Urothelium cell line (cell line): ENCODE measurements at regions not wholly inside any gene's neighbourhood (a gene's known extent, or its start where the extent isn't known, plus 50 kb on each side); places are given as distances from the start of the nearest gene placed in this dataset.
"Not testable (repeated sequence)": the region's sequence is repeated elsewhere in the genome, so short reads cannot be mapped to it uniquely, and the experiment has no call there.

Source experiments
- DNase-seq: peaks from one replicate; pipeline ENCODE4 v3.0.0; 2011; ENCODE audit warnings: low spot score, mixed read lengths
- FAIRE-seq: peaks from 2 replicates; lab custom pipeline; 2011; peaks lifted over from hg19 to GRCh38; lab: Jason Lieb, UNC

DNA sequence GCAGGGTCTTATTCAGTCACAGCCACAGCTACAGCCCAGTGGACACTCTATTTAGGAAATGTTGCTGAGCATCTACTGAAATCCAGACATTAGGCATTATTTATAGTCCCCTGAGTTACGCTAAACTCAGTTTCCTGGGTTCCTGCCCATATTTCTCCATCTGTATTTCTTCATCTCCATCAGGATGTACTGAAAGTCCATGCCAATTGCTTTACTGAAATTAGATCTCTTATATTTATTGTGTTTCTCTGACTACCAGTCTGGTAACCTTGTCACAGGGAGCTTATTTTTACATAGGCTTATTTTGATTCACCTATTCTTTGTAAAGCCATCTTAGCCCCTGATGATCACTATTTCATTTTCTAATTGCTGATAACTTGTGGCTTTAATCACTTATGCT, 223.9 kb downstream of the TLE3 start:
- DNase-seq: no peak
- FAIRE-seq: no peak

DNA sequence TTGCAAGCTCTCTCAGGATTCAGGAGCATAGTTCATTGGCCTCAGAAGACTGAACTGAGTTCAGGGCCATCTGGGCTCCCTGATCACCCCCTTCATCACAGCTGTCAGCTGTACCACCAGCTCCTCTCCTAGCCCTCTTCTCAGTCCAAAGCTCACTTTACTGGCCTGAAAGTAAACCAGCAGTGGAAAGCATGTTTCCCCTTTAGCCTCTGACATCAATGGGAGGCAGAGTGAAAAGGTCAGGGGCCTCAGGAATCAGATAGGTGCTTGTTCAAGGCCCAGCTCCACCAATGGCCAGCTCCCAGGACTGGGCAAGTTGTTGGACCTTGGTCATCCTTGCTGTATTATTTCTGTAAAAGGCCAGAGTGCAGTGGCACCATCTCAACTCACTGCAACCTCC, 223.4 kb downstream of the TLE3 start:
- DNase-seq (no peak), FAIRE-seq (no peak)

DNA sequence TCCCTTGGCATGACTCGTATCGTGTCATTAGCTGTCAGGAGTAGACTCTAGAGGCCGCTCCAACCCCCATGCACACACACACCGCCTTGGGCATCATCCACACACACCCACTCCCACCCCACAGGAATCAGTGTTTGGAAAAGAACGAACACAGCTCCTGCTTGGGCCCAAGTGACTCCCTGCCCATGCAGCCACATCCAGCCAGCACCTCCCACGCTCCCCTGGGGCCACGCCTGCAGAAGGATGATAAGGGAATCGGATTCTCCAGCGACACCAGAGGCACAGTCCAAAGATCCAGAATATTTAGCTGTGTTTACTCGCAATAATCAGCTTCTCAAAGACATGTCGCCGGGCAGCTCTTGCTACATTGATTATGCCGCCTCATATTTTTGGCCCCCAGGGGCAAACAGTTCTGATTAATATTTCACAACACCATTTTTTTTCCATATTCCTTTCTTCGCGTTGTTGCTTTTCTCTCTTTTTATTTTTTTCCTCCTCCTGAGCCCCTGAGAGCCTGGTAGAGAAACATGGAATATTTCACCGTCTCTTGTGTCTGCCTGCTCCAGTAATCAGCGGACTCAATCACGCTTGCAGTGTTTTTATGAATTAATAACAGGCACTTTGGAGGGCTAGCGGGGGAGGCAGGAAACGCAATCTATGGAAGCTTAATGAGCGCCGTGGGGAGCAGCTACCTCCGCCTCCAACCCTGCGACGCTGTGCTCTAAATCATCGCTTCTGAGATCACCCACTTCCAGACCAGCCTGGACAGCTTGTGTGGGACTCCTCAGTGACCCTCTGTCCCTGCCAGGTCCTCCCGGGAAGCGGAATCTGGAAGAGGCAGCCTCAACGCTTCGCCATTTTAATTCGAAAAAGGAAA, 221.4 kb downstream of the TLE3 start:
- DNase-seq (no peak), FAIRE-seq (no peak)

DNA sequence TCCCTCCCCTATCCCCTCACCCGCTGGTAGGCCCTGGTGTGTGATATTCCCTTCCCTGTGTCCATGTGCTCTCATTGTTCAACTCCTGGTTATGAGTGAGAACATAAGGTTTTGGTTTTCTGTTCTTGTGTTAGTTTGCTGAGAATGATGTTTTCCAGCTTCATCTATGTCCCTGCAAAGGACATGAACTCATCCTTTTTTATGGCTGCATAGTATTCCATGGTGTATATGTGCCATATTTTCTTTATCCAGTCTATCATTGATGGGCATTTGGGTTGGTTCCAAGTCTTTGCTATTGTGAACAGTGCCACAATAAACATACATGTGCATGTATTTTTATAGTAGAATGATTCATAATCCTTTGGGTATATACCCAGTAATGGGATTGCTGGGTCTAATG, 217.8 kb downstream of the TLE3 start:
- DNase-seq, FAIRE-seq: not testable (repeated sequence)

- FAIRE-seq (no peak), DNase-seq (no peak)
These were observed 217.0 kb downstream of the TLE3 start for GRCh38 chr15:69880571-69881301.

DNA sequence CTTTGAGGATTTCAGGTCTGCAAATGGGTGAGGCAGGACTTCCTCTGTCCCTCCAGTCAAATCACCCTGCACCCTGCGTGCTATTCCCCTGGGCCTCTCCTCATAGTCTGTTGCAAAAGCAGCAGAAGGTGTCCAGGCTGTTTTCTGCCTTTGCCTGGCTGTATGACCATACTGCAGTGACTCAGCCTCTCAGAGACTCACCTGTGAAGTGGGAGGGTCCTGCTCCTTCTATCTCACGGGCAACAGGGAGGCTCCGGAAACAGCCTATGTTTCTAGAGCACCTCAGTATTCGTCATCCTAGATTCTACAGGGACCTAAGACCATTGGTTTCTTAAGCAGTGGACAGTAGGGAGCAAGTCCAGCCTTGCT, 216.4 kb downstream of the TLE3 start:
- FAIRE-seq: no peak
- DNase-seq: no peak

DNA sequence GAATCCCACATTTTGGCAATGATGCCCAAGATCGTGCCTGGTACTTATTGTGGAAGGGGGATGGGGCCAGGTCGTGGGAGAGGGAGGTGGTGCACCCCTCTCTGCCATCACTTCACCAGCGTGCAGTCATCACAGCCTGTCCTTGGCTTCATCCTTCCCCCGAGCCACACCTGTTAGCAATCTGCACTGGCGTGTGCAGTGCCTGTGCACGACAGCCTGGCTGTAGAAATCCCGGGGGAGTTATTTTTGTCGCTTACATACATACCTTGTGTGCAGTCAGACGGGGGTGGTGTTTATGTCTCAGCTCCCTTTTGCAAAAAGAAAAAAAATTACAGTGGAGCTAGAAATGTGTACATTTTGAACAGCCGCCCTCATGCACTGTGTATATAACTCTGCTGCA, 216.0 kb downstream of the TLE3 start:
- DNase-seq (no peak), FAIRE-seq (no peak)

DNA sequence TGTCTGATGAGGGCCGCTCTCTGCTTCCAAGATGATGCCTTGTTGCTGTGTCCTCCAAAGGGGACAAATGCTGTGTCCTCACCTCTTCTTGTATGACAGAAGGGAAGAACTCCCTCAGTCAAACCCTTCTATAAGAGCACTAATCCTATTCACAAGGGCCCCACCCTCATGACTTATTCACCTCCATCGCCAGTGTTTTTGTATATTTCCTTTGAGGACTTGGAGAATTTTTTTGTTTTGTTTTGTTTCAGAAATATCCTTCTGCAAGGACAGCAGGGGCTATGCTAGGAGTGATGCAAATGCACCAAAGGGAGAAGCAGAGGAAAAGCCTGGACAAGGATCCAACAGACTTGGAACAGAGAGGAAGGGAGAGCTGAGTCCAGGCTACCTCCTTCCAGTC, 214.4 kb downstream of the TLE3 start:
- no peak for DNase-seq
- FAIRE-seq: no peak

DNA sequence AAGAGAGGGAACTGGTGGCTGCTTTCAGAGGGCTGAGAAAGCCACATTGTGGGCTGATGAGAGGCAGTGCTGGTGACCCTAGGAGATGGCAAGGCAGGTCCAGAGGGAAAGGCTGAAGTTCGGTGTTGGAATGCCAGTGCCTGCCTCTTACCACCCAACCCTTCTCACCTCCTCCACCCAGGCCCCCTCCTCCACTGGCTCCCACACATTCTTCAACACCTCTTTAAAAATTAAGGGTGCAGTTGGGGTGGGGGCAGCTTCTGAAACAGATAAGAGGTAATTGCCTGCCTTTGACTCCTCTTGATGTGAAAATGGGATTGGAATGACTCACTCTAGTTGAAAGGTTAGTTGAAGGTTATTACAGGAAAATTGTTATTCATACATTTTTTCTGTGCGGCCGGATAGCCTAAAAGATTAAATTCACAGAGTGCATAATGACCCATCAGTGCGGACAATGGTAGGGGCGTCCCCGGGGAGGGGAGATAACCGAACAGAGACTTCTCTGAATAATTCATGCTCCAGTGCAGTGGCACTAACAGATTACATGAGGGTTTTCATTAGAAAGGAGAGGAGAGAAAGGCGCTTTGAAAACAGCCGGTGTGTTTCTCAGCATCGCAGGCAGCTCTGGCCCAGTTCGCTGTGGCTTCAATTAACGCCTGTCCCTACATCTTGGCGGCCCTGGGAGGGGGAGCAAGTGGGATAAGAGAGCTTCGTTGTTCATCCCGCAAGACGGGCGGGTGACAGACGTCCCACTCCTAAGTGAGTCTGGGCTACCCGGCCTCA, 212.4 kb downstream of the TLE3 start:
- FAIRE-seq: no peak
- DNase-seq: no peak

- no peak for FAIRE-seq
- DNase-seq: no peak
These were observed 210.7 kb downstream of the TLE3 start for GRCh38 chr15:69887009-69887408.

- DNase-seq (no peak), FAIRE-seq (peak; percentile 5)
These were observed 210.2 kb downstream of the TLE3 start for GRCh38 chr15:69887553-69887952.

- FAIRE-seq (no peak), DNase-seq (no peak)
These were observed 209.3 kb downstream of the TLE3 start for GRCh38 chr15:69888406-69888805.

GRCh38 chr15:69891070-69891536, 206.6 kb downstream of the TLE3 start:
- FAIRE-seq (no peak), DNase-seq (no peak)

DNA sequence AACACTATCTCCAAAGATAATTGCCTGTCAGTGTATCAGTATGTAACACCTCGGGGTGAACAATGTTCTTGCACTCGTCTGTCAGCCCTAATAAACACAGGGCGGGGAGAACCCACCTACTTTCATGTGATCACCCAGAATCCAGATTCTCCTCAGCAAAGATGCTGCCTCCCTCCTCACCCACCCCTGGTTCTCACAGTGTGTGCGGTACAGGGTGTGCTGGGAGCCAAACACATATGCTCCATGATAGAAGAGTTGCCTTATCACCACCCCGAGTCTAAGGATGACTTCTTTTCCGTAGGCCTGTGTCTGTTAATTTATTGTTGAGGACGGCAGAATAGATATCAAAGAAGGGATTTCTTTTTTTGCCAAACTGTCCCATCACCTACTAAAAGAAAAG, 206.1 kb downstream of the TLE3 start:
- FAIRE-seq: peak; percentile 42
- DNase-seq: no peak

- DNase-seq (no peak), FAIRE-seq (no peak)
These were observed 205.4 kb downstream of the TLE3 start for GRCh38 chr15:69892351-69892750.

DNA sequence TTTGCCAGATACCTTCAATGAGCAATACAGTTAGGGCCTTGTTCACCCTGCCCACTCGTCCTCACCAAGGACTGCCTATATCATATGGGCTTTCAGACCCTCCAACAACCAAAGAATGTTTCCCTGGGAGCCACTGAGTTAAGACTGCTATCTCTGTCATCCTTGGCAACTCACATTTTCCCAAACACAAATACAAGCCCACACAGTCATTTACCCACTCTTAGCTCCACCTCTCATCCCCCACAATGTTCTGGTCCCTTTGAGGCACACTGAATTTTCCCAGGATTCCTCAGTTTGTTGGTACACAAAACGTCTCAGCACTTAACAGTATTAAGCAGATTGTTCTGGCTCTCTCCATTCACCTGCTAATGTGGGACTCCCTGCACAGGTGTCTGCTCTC, 204.6 kb downstream of the TLE3 start:
- DNase-seq (no peak), FAIRE-seq (no peak)

DNA sequence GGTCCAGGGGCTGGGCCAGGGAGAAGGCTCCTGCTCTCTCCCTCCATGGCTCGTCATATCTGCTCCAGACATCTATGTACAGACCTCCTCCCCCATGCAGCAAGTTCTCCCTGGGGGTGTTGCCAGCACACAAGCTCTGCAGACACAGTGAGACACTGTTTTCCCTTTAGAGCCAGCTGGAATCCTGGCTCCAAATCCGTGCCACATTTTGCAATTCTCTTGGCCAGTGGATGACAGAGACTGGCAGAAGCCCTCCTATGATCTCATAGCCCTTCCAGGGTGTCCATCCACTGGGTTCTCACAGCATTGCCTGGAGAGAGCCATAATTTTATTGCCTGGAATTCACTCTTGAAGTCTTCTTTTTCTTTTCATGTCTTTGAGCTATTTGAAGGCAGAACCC, 203.9 kb downstream of the TLE3 start:
- peak; percentile 37 for DNase-seq
- no peak for FAIRE-seq

DNA sequence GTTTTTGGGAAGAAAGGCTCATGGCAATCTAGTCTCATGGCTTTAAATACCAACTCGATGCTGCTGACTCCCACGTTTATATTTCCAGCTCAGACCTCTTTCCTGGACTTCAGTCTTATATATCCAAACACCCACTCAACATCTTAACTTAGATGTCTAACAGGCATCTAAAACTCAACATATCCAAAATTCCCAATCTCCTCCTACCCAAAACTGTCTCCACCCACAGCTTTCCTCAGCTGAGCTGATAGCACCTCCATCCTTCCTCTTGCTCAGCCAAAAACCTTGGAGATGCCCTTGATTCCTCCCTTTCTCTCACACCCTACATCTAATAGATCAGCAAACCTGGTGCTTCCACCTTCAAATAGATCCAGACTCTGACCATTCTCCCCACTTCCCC, 202.5 kb downstream of the TLE3 start:
- DNase-seq (no peak), FAIRE-seq (no peak)

DNA sequence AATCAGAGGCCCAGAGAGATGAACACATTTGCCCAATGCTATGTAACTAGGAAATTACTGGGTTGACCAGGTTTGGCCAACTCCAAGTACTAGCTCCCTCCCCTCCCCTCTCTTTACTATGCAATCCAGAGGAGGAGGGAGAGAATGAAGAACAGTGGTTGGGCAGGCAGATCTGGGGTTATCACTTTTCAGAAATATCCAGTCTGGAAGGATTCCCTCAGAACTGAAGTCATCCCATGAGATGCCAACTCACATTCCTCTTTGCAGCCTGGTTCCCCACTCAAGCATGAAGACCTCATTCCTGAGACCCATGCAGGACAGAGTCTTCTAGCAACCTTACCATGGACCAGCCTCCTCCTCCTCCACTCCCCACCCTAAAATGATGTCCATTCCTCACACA, 201.1 kb downstream of the TLE3 start:
- FAIRE-seq (no peak), DNase-seq (no peak)

- DNase-seq (no peak), FAIRE-seq (no peak)
These were observed 200.7 kb downstream of the TLE3 start for GRCh38 chr15:69897061-69897460.

GRCh38 chr15:69897471-69898237, 200.1 kb downstream of the TLE3 start:
- no peak for DNase-seq
- no peak for FAIRE-seq
